ENCODE measurements at regions not wholly inside any gene's neighbourhood (a gene's known extent, or its start where the extent isn't known, plus 50 kb on each side); places are given as distances from the start of the nearest gene placed in this dataset.

DNA sequence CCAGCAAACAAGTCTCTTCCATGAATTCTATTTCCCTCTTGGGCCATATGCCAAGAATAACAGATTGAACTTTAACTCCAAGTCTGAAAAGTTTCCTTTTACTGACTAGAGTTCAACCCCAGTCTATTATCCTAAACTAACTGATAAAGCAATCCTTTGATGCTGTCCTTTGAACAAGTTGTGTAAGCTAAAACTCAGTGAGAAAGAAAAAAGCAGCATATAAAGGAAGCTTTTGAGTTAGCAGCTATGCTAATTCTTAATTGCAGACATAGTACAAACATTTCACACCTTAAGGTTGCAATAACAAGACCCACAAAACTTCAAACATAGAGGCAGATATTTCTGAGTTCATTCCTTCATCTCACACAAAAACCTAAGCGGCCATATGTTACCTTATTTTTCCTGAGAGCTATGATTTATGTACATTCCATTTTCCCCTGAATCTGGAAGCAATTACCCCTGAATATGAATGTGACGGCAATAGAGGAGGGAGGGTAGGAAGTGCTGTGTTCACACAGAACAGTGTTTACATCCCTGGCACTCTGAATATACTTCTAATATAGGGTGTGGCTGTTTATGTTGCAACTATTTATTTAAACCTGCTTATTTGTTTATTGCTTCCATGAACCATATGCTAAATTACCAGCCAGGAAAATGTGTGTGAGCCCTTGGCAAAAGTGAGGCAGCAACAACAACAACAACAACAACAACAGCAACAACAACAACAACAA lies 180.6 kb downstream of the IRS1 start:
- no peak for DNase-seq

DNA sequence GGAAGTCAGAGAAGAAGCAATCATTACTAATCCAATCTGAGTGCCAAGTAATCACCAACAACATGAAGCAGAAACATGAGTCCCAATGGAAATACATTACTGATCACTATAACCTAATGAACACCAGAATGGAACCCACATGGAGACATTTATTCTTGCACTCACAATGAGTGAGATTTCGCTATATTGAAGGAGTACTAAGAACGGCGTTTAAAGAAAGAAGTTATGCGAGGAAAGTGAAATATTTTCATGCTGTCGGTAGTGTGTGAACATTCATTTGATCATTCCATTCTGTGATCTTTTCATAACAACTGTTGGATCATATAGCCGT lies 181.1 kb downstream of the IRS1 start:
- DNase-seq = no peak

DNA sequence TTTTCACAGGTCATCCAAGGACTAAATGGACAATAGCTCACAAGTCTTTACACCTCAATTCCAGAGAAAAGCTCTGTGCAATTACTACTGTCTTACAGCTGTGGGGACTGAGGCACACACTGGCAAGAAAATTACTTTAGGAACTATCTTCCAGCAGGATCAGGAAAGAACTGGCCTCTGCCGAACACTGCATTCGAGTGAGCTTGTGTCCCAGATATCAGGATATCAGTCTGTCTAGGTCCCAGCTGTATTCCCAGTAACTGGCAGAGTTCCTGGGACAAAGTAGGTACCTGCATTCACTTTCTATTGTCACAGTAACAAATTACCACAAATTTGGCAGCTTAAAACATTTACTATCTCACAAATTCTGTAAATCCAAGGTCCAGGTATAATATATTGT lies 183.7 kb downstream of the IRS1 start:
- no peak for DNase-seq

DNA sequence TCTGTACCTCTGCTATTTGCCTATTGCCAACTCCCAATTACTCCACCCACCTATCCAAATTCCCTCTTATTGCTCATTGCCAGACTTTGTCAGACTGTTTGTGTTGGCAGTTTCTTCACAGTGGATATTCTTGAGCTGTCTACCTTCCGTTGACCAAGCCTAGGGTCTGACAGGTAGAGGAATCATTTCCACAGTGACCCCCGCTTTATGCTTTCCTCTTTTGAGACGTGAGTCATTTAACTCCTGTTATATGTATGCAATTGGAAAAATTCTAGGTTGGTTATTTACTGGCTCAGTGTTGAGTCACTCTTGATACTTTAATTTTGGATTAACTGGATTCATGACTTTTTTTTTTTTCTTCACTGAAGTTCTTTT lies 187.7 kb downstream of the IRS1 start:
- DNase-seq = no peak

DNA sequence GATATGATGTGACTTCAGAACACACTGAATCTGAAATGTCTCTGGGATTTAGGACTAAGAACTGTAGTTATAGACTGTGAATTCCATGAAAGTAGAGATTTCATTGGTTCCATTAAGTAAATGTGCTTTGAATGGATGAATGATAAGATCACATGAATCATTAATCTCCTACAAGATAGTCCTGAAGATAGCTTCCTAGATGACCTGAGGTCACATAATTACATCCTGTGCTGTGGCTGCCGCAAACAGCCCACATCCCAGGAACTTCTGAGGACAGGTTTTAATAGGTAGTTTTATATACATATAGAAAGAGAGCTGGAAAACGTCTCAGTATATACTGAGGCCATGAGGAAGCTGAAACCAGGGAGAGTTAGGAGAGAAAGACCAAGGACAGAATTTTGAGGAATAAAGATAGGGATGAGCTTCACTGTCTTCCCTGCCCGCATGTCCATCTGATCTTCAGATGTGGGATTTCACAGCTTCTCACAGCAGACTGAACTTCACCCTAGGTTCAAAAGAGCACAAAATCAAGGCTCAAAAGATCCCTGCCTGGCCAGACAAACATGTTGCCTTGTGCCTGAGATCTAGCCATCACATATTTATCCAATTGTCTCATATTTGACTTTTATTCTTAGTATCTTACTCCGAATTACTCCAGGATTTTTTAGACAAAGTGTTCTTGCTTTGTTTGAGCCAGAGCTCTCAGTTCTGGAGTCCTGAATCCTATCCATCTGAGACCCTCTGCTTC lies 188.2 kb downstream of the IRS1 start:
- no peak for DNase-seq

DNA sequence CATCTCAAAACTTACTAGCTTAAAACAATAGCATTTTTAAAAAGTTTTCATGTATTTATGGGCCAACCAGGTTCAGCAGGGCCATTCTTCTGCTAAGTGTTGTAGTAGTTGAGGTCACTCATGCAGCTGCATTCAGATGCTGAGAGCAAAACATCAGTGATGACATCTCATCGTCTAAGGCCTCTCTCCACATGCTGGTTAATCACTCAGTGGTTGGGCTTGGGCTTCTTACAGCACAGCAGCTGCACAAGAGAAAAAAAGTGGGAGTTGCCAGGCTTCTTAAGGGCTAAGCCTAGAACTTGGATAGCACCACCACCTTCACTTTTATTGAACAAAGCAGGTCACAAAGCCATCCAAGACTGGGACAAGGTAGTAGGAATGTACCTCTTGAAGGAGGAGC lies 190.3 kb downstream of the IRS1 start:
- DNase-seq = no peak

DNA sequence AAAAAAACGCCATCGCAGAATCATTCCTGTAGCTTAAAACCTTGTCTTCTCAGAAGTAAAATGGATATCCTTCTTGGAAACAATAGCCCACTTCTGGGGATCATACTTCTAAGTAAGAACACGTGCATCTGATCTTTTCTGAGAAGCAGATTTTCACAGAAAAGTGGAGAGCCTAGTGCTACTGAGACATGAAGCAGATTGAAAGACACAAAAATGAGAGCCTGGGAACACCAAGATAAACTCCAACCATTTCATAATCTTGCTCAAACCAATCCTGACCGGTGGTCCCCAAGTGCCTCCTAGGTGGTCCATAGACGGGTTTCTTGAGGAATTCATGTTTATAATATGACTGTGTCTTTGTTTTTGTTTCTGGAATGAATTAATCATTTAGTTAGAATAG lies 191.2 kb downstream of the IRS1 start:
- DNase-seq = no peak

DNA sequence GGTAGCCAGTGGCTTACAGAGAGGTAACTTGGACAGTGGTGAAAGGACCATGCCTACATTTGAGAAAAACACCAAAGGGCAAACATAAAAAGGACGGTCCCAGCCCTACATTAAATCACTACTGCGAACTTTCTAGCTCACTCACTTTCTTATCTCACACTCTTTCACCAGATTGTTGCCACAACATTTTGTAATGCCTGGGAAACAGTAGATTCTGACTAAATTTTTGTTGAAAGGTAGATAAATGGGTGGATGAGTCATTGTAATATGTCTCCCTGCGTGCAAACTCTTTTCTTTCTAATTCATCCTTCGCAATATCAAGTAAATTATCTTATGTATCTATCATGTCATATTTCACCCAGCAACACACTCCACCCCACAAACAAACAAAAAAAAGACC lies 192.2 kb downstream of the IRS1 start:
- DNase-seq = no peak

DNA sequence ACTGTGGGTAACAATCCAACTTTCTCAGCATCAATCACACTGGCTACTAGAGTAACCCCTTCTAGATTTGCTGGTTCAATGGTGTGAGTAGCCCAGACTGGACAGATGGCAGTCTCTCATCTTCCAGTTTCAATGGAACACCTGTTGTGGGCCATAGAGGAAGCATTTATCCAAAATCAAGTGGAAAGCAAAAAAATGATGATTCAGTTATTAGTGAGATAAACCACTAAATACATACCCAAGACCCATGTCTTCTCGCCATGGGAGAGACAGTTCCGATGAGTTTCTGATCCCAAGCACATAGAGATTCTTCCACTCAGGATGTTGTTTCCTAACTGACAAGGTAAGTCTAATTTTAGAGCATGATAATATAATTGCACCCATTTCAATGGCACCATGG lies 194.0 kb downstream of the IRS1 start:
- no peak for DNase-seq

DNA sequence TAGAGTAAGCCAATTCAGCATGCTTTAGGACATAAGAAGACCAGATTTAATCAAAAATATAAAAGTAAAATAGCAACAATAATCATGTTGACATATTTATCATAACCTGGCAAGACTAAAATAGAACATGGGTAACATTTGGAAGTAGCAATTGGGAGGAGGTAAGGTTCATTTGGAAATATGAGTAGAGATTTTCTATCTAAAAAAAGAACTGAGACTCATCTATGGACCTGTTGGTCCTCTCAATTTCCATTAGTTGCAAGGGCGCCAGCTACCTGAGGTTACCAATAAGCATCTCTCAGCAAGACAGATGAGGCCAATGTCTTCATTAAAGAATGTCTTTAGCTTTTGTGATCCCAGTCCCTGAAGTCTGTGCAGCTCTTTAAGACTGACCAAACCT lies 196.0 kb downstream of the IRS1 start:
- no peak for DNase-seq

DNA sequence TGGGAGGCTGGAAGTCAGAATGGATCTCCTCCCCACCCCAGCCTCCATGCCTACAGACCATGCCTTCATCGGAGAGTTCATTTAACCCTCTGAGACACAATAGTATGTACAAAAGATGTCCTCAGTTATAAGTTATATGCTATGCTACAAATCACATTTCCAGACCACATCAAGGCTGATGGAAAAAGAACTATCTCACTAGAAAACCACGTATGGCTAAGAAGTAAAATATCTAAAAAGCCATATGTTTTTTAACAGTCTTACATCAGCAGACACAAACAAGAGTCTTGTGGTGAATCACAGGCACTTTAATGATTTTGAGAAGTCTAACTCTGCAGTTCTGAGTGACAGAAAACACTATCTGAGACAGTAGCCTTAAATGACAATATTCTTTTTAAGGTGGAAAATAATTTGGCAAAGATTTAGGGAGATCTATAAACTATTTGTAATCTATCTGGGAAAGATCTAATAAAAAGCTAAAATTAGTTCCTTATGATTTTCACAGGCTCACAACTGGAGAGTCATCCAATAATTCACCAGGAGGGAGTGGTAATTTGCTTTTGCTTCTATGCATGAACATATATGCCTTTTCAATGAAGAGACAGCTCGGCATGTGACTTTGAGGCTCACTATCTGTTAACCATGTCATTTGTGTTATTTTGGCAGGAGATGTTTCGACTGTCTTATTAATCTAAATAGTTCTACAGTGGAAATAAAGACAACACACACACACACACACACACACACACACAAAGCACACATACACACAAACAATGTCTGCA lies 197.5 kb downstream of the IRS1 start:
- no peak for DNase-seq

DNA sequence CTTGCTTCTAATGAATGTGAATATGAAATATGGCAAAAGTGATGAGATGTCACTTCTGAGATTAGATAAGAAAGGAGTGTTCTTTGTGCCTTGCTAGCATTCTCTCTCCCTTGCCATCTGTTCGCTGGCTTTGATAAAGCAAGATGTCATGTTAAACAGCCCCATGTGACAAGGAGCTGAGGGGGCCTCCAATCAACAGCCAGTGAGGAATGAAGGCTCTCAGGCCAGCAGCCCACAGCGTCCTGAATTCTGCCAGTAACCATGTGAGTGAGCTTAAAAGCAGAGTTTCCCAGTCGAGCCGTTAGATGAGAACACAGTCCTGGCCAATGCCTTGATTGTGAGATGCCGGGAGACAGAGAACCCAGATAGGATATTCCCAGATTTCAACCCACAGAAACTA lies 198.8 kb downstream of the IRS1 start:
- no peak for DNase-seq

DNA sequence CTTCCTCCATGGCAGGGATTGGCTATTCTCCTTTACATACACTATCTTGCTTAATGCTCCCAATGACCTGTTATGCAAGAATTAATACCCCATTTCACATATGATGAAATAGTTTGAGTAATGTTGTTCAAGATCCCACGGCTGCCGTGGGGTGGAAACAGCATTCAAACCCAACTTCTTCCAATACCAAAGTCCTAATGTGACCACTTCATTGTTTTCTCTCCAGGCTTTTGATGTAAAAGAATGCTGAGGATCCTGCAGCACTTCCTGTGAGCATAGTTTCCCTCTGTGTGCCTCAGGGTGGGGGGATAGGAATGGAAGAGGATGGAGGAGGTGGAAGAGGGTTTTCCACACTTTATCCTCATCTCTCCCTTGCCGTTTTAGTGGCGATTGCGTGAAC lies 199.4 kb downstream of the IRS1 start:
- DNase-seq = no peak

DNA sequence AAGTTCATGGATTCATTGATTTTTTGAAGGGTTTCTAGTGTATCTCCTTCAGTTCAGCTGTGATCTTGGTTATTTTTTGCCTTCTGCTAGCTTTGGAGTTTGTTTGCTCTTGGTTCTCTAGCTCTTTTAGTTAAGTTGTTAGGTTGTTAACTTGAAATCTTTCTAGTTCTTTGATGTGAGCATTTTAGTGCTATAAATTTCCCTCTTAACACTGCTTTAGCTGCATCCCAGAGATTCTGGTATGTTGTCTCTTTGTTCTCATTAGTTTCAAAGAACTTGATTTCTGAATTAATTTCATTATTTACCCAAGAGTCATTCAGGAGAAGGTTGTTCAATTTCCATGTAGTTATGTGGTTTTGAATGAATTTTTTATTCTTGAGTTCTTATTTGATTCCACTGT lies 210.6 kb downstream of the IRS1 start:
- DNase-seq = no peak

DNA sequence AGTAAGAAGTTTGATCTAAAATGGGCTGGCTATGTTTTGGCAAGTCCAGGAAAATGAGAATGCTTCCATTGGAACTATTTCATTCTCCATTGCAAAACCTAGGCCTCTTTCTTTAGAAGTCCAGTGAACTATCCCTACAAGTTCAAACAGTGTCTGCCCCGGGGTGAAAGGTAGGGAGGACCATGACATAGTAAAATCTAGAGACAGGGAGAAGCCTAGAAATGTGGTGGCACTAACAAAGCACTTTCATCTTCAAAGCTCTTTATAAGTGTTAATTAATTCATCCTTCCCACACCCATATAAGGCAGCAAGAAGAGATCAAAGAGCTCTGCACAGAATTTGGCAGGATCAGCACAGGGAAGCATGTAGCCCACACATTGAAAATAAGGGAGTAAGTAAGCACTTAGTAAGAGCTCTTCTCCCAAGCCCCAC lies 214.5 kb downstream of the IRS1 start:
- no peak for DNase-seq

DNA sequence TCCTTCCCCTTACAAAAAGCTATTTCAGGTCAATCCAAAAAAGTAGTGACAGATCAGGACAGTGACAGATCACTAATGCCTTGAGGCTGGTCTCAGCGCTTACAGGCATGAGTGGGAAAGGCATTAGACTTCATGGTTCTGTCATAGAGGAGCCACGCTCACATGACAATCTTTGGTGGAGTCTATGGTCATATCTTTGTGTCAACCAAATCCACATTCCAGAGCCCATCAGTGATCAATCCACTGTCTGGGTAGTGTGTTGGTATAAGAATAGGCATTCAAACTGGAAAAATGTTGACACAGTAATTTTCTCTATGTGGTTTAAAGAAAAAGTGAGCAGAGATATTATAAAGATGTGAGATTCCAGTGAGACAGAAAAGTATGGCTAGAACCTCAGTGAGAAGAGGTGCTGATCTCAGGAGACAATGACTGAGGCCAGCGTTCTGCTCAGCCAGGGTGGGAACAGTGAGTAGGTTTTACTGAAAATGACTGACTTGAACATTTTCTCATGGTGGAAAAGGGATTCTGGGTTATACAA lies 215.0 kb downstream of the IRS1 start:
- DNase-seq = no peak

DNA sequence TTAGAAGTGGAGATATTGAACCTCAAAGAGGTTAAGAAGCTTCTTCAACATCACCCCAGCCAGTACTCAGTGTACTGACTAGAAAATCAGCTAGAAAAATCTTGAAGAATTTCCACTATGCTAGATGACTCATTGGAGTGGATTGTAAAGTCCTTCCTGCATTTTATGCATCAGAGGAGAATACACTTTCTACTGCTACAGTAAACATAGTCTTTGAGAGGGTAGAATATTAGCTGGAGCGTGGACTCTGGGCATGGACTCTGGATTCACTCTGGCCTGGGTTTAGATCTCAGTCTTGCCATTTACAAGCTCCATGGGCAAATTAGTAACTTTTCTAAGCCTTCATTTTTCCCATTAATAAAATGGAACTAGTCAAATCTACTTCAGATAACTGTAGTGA lies 215.9 kb downstream of the IRS1 start:
- no peak for DNase-seq

DNA sequence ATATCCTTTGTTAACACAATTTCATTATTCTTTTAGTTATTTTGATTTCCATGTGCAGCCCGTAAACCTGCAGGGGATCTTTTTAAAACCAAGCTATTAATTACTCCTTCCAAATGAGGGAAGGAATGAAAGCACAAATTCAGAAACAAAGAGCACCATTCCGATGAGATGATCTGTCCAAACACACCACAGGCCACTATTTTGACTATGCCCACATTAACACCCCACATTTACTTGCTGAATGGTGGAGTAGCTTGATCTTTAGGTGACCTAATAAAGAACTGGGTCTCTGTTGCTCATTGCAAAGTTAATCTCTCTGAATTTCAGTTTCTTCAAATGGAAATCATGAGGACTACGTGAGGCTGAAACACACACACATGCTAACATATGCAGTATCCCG lies 218.0 kb downstream of the IRS1 start:
- no peak for DNase-seq

DNA sequence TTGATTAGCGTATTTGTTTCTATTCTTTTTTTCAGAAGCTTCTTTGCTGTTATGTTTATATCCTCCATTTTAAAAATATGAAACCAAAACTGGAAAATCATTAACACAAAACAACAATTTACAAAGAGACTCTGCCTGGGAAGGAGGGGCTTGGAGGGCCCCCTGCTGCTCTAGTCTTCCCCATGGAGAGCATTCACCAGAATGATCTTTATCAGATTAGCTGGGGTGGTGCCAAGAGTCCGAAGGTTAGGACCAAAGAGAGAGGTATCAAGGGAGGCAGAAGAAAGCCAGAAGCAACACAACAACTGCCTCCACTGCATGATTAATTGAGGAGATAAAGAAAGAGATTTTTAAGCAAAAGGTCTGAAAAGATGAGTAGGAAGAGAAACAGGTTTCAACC lies 218.6 kb downstream of the IRS1 start:
- no peak for DNase-seq

DNA sequence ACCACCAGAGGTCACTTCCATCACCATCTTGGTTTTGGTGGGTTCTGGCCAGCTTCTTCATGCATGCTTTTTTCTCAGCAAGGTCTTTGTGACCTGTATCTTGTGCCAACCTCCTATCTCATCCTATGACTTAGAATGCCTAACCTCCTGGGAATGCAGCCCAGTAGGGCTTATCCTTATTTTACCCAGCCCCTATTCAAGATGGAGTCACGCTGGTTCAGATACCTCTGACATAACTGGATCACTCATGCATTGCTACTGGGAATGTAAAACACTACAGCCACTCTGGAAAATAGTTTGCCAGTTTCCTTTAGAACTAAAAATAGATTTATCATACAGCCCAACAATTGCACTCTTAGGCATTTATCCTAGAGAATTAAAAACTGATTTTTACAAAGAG lies 219.2 kb downstream of the IRS1 start:
- DNase-seq = no peak

DNA sequence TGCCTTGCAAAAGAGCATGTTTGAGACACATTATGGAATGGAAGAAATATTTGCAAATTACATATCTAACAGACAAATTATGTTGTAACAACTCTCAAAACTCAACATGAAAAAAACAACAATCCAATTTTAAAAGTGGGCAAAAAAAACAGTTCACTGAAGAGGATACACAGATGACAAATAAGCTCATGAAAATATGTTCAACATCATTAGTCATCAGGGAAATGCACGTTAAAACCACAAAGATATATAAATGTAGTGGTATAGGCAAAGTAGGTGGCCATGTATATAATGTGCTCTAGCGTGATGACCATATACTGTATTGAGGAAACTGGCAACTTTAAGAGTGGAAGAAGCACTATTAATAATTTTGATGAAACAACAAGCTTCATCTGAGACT lies 220.1 kb downstream of the IRS1 start:
- DNase-seq = no peak

DNA sequence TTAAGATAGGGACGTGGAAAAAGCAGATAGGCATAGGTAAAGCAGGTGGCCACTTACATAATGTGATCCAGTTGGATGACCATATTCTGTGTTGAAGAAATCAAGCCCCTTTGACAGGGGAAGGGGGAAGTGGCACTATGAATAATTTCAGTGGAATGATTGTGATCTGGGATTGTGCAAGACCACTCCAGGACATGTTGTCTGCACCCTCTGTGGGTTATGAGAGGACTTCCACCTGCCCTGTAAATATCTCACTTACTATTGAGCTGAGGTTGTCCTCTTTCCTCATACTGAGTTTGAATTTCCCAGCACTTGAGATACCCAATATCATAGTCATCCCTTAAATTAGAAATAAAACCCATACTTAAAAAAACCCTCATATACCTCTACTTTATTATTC lies 220.7 kb downstream of the IRS1 start:
- DNase-seq = no peak

DNA sequence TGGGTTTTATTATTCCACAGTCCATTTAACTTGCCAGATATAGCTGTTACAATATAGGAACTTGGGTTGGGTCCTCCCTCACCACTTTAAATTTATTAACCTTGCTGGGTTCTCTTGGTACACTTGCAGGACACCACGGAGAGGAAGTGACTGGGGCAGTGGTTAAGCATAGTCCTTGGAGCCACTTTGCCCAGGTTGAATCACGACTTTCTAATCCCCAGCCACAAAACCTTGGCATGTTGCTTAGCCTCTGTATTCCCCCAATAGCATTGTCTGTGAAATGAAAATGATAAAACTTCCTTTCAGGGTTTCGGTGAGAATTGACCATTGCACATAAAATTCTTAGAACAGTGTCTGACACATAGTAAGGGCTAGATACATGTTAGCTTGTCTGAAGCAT lies 221.2 kb downstream of the IRS1 start:
- no peak for DNase-seq

DNA sequence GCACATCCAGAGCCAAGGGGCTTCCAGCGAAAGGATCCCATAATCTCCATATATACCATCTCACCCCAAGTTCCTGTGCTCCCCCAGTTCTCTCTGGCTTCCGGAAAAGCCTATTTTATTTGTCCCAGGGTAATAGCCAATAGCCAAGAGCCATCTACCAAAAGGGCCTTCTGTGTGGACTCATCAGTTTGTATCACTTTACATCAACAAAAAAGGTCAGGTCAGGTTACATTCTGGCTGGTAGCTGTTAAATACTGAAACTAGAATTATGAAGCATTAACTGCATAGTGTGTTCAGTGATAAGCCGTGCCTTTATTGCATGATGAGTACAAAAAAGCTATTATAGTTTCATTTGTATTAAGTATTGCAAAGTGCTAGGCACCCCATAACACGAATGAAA lies 223.7 kb downstream of the IRS1 start:
- DNase-seq = no peak
